ENCODE measurements at regions not wholly inside any gene's neighbourhood (a gene's known extent, or its start where the extent isn't known, plus 50 kb on each side); places are given as distances from the start of the nearest gene placed in this dataset.

DNA sequence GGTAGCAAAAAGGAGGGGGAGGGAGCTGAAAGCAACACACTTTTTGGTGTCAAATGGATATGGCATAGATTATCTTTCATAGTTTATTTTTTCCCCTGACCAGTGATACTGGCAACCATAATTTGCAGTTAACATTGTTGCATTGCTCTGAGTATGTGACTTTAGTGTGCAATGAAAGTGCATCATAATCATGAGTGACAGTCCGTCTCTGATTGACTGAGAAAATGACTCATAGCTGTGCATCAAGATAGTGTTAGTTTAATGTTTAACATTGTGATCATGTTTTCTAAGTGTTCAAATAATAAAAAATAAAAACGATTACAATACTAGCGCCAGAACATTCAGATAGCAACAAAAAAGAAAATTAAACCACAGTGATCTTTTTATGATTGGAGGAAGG, 952.4 kb upstream of the TENM4 start:
- TF ChIP-seq, protein P1, sequence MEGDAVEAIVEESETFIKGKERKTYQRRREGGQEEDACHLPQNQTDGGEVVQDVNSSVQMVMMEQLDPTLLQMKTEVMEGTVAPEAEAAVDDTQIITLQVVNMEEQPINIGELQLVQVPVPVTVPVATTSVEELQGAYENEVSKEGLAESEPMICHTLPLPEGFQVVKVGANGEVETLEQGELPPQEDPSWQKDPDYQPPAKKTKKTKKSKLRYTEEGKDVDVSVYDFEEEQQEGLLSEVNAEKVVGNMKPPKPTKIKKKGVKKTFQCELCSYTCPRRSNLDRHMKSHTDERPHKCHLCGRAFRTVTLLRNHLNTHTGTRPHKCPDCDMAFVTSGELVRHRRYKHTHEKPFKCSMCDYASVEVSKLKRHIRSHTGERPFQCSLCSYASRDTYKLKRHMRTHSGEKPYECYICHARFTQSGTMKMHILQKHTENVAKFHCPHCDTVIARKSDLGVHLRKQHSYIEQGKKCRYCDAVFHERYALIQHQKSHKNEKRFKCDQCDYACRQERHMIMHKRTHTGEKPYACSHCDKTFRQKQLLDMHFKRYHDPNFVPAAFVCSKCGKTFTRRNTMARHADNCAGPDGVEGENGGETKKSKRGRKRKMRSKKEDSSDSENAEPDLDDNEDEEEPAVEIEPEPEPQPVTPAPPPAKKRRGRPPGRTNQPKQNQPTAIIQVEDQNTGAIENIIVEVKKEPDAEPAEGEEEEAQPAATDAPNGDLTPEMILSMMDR (conservative IDR thresholded peaks at IDR 0.05; ENCODE audit: low read length), result no peak
- no peak for TF ChIP-seq EZH2phosphoT487 (IDR thresholded peaks at IDR 0.05; ENCODE audit: borderline replicate concordance, low read depth, low read length)
